ENCODE measurements at regions not wholly inside any gene's neighbourhood (a gene's known extent, or its start where the extent isn't known, plus 50 kb on each side); places are given as distances from the start of the nearest gene placed in this dataset.

GRCh38 chr10:78563314-78563713 lies 505.5 kb upstream of the ZMIZ1 start:
- TF ChIP-seq, protein P1, sequence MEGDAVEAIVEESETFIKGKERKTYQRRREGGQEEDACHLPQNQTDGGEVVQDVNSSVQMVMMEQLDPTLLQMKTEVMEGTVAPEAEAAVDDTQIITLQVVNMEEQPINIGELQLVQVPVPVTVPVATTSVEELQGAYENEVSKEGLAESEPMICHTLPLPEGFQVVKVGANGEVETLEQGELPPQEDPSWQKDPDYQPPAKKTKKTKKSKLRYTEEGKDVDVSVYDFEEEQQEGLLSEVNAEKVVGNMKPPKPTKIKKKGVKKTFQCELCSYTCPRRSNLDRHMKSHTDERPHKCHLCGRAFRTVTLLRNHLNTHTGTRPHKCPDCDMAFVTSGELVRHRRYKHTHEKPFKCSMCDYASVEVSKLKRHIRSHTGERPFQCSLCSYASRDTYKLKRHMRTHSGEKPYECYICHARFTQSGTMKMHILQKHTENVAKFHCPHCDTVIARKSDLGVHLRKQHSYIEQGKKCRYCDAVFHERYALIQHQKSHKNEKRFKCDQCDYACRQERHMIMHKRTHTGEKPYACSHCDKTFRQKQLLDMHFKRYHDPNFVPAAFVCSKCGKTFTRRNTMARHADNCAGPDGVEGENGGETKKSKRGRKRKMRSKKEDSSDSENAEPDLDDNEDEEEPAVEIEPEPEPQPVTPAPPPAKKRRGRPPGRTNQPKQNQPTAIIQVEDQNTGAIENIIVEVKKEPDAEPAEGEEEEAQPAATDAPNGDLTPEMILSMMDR (IDR thresholded peaks at IDR 0.05) = no peak
- TF ChIP-seq POLR2A (IDR thresholded peaks at IDR 0.05) = no peak

Measured in right lobe of liver (tissue), 4 donors.